ENCODE measurements at regions not wholly inside any gene's neighbourhood (a gene's known extent, or its start where the extent isn't known, plus 50 kb on each side); places are given as distances from the start of the nearest gene placed in this dataset.

DNA sequence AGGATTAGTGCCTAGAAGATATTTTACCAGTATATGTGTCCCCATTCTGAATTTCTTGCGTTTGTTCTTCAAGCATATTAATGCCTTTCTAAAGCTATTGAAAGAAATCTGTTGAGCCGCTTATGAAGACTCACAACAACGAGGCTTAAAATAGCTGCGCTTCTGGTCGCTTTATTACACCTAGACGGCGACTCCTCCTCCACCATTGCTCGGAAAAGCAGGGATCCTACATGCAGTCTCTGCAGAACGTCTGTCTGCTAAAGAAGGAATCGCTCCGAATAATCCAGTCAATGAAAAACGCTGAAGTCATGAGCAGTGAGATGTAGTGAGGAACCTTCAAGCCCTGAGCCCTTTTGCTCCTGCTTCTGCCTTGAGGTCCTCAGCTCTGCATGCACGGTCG is 94.8 kb upstream of the ZNF516 start:
- Histone ChIP-seq H3K36me3 (no peaks in the 10 kb centered on the region), H3K9me3 (no peaks in the 10 kb centered on the region), H3K27me3 (no peaks in the 10 kb centered on the region), H3K27ac (no peak overlapping the region), H3K4me3 (no peak overlapping the region), H3K4me1 (no peaks in the 10 kb centered on the region)
- intact Hi-C loops (cut with DNase I), result no loop called here
- TF ChIP-seq, protein P1, sequence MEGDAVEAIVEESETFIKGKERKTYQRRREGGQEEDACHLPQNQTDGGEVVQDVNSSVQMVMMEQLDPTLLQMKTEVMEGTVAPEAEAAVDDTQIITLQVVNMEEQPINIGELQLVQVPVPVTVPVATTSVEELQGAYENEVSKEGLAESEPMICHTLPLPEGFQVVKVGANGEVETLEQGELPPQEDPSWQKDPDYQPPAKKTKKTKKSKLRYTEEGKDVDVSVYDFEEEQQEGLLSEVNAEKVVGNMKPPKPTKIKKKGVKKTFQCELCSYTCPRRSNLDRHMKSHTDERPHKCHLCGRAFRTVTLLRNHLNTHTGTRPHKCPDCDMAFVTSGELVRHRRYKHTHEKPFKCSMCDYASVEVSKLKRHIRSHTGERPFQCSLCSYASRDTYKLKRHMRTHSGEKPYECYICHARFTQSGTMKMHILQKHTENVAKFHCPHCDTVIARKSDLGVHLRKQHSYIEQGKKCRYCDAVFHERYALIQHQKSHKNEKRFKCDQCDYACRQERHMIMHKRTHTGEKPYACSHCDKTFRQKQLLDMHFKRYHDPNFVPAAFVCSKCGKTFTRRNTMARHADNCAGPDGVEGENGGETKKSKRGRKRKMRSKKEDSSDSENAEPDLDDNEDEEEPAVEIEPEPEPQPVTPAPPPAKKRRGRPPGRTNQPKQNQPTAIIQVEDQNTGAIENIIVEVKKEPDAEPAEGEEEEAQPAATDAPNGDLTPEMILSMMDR (IDR thresholded peaks at IDR 0.05), result no peak
- no peak for DNase-seq (ENCODE audit: low spot score in 2 of 2)

DNA sequence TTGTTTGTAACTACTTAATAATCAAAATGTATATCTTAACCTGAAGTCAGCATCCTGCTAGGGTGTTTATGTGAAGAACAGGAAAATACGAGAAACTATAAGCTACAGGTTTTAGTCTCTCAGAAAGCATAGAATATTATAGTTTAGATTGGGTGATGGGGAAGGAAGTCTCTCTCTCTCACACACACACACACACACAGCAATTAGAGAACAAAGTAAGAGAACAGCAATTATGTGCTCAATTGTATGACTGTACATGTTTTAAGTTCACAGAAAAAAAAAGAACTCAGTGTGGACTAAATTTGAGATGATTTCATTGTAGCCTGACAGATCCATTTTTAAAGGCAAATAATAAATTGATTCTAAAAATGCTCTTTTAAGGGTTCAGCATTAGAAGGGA is 94.3 kb upstream of the ZNF516 start:
- no peaks in the 10 kb centered on the region for H3K36me3 ChIP-seq
- no peak overlapping the region for H3K27ac ChIP-seq

DNA sequence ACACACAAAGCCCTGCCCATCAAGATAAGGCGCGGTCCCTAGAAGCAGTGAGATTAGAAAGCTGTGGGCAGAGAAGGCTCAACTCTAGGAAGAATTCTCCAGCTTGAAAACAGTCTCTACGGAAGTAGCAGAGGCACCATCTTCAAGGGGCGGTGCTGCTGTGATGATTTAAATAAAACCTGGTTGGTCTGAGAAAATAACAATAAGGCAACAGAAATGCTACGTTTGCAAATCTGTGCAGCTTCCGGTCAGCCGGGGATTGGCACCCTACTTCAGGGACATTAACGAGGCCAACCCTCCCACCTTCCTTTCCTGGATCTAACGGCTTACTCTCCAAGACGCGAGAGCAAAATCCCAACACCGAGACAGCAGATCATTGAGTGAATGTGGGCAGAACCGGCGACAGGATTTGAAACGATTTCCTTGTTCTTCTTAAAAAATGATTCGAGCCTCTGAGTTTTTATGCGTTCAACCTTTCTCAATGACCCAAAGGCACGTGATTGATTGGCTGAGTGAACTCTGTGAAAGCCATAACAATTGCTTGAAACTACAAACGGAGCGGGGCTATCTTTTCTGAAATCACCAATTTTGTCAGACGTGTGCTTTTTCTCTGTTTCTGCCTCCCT is 93.7 kb upstream of the ZNF516 start:
- Histone ChIP-seq H3K4me1 (no peaks in the 10 kb centered on the region), H3K36me3 (no peaks in the 10 kb centered on the region), H3K4me3 (peak overlapping the region; percentile 35 to 53), H3K27me3 (no peaks in the 10 kb centered on the region), H3K27ac (no peak overlapping the region), H3K9me3 (no peaks in the 10 kb centered on the region)
- DNase-seq (ENCODE audit: low spot score in 2 of 2), result no peak
- TF ChIP-seq, protein P1 (IDR thresholded peaks at IDR 0.05), result no peak
- intact Hi-C loops (cut with DNase I), result no loop called here

More for the DNA sequence above, 94.3 kb upstream of the ZNF516 start:
- H3K27me3 ChIP-seq, result no peaks in the 10 kb centered on the region
- peak overlapping the region in 1 of 2 donors; percentile 35 for H3K4me3 ChIP-seq
- H3K4me1 ChIP-seq, result no peaks in the 10 kb centered on the region
- TF ChIP-seq, protein P1 (IDR thresholded peaks at IDR 0.05), result no peak
- intact Hi-C loops (cut with DNase I), result no loop called here
- DNase-seq (ENCODE audit: low spot score in 2 of 2), result no peak
- H3K9me3 ChIP-seq, result no peaks in the 10 kb centered on the region

DNA sequence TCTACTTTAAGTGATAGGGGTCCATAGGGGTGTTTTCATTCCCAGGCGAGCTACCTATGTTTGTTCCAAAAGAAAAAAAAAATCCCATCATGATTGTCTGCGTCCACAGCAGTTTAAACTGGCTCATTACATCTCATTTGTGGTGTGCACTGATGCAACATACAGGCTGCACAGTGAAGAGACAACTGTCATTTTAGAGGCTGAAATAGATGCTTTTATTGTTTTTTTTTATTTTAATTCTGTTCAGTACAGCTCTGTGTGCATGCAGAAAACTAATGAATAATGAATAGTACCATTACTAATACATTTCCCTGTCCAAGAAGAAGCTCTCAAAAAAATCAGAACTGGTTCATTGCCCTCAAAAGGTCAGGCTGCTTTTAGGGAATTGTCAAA is 92.8 kb upstream of the ZNF516 start:
- intact Hi-C loops (cut with DNase I), result no loop called here
- no peaks in the 10 kb centered on the region for H3K9me3 ChIP-seq
- H3K27ac ChIP-seq, result no peak overlapping the region
- TF ChIP-seq, protein P1 (IDR thresholded peaks at IDR 0.05), result no peak
- no peaks in the 10 kb centered on the region for H3K36me3 ChIP-seq
- H3K27me3 ChIP-seq, result no peaks in the 10 kb centered on the region
- H3K4me3 ChIP-seq, result no peak overlapping the region
- DNase-seq (ENCODE audit: low spot score in 2 of 2), result no peak
- no peaks in the 10 kb centered on the region for H3K4me1 ChIP-seq

DNA sequence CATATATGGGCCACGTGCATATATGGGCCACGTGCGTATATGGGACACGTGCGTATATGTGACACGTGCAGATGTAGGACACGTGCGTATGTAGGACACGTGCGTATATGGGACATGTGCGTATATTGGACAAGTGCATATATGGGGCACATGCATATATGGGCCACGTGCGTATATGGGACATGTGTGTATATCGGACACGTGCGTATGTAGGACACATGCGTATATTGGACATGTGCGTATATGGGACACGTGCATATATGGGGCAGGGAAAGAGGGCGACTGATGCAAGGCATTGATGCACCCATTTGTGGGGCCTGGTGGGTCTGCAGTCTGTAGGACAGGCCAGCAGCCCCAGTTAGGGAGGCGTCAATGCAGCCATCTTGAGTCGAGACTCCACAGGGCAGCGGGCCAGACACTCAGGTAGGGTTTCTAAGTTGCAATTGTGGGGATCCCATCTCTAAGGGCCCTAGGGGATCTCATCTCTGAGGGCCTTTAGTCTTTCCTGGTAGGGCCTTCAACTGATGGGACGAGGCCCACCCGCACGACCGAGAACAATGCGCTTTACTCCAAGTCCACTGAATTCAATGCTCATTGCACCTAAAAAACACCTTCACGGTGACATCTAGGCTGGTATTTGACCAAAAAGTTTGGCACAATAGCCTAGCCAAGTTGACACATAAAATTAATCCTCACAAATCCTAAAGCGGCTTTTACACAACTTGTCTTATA is 92.3 kb upstream of the ZNF516 start:
- Histone ChIP-seq H3K27ac (no peak overlapping the region), H3K4me3 (no peak overlapping the region), H3K4me1 (no peaks in the 10 kb centered on the region), H3K36me3 (no peaks in the 10 kb centered on the region), H3K27me3 (no peaks in the 10 kb centered on the region), H3K9me3 (no peaks in the 10 kb centered on the region)
- DNase-seq (ENCODE audit: low spot score in 2 of 2), result no peak
- intact Hi-C loops (cut with DNase I), result no loop called here
- TF ChIP-seq, protein P1 (IDR thresholded peaks at IDR 0.05), result no peak
